Stimulated activated CD4-positive, alpha-beta T cell treated with anti-CD3 and anti-CD28 coated beads, TNF-alpha, amount 100 ng/mL, for 24 hours (primary cell): ENCODE measurements at regions not wholly inside any gene's neighbourhood (a gene's known extent, or its start where the extent isn't known, plus 50 kb on each side); places are given as distances from the start of the nearest gene placed in this dataset.

Experiments
- DNase-seq, 3 experiments: peaks; one replicate each; pipeline ENCODE4 v3.0.0-alpha.2; 2020; ENCODE audit warnings: low read depth in 3 of 3

DNA sequence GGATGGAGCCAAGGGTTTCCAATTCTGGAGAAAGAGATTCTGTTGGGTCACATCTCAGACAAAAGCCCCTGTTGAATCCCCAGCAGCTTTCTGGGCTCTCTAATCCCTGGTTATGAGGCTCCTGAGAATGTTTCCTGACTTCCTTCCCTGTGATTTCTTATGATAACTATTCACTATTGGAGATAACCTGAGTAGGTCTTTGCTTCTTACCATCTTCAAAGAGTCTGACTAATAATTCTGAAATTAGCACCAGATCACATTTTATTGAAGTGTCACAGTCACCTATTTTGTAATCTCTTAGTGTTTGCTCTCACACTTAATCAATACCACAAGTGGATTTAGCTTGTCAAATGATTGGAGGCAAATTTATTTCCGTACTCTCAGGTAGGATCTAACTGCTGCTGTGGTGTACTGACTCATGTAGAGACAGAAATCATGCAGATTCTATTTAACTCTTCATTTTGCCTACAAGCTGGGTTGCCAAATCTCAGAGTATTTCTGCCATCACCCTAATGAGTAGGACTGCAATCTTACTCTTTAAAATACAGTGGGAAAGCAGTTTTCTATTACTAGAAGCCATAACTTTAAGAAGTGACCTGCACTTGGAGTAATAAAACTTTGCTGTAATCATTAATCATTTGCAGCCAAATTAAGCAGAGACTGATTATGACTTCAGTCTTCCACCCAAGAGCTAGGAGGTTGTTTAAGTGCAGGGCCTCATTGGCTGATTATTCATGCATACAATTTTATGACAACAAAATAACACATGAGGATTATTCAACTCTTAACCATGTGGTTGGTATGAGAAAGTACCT, 422.1 kb downstream of the EPM2A start:
- no peak for DNase-seq

DNA sequence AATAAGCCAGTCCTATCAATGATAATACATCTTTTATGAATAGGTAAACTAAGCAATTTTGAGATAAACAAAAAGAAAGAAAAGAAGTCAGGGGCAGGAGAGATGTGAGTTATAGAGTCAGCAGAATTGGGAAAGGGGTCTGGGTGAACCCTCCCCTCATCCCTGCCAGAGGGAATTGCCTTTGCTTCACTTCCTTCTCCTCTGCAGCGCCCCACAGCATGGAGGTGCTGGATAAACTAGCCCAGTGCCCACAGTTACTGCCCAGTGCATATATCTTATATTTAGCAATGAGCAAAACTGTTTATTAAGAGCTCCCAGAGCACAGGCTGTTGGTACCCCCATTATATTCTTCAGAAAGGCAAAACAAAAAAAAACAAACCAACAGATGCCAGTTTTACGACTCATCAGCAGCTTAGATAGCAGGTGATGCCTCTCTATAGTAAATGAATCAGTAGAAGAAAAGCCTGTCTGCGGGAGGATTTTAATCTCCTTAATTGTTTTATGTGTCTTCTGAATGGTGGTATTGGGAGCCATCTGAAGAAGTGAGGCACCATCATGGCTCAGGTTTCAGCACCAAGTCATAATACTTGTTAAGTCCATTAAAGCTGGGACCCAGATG, 419.2 kb downstream of the EPM2A start:
- DNase-seq: no peak

GRCh38 chr6:145318952-145319351, 416.4 kb downstream of the EPM2A start:
- no peak for DNase-seq

DNA sequence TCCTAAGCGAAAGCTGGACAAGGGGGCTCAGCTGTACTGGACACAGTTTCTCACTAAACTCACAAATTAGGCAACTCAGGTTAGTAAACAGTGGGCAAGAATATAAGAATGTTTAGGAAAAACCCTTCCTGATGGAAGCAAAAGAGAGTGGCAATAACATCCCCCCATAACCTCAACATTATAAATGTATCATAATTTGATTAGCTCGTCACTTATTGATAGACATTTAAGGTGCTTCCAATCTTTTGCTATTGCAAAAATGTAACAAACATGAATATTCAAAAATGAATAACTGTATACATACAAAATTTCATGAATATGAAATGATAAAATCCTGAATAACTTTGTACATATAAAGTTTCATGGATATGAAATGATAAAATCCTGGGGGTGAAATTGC, 415.7 kb downstream of the EPM2A start:
- no peak for DNase-seq

DNA sequence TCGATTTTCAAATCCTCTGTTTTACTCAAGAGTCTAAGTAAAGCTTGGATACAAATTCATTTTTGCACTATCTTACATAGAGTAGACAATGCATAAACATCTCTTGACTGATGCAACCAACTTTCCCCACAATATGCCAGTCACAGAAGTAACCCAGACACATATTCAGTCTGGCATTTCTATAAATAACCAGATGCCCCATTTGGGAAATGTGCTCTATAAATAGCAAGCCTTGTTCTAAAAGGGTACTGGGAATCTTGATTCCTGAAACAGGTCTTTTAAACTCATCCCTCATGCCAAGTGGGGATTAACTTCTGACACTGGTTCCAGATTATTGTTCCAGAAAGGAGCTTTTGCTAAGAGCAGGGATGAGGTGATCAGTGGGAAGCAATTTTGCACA, 411.7 kb downstream of the EPM2A start:
- DNase-seq: no peak

DNA sequence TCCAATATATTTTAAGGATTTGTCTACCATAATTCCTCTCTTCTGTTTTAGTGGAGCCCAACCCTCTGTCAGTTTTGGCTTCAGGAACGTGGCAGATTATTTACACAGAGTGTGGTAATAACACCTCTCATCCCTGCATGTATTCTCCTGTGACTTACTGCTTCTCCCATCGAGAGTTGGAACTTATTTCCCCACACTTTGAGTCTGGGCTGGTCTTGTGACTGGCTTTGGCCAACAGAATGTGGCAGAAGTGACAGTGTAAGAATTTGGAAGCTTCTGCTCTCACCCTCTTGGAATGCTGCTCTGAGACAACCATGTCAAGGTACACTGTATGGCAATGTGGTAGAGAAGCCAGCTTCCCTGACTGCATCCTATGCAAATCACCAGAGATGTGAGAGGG, 407.7 kb downstream of the EPM2A start:
- no peak for DNase-seq

DNA sequence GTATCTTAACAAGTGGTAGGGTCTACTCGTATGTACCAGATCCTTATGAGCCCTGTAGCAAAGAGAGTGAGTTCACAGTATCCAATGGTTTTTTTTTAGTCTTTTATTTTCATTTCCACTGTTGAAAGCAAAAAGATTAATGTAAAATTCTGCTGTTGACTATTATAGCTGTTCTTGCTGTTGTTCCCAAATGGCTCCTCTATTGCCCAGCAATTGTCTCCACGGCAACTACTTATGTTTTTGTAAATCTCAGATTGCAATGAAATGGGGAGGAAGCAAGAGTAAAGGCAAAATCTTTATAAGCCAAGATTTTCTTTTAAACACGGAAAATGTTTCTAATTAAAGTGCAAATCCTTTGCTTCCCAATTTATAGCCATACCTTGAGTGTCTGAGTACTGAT, 406.1 kb downstream of the EPM2A start:
- DNase-seq: no peak

GRCh38 chr6:145331066-145331465, 404.3 kb downstream of the EPM2A start:
- no peak for DNase-seq

- DNase-seq: no peak
These were observed 403.3 kb downstream of the EPM2A start for GRCh38 chr6:145332011-145332410.

GRCh38 chr6:145336119-145336518, 399.2 kb downstream of the EPM2A start:
- no peak for DNase-seq

GRCh38 chr6:145339089-145339488, 396.2 kb downstream of the EPM2A start:
- DNase-seq: no peak

DNA sequence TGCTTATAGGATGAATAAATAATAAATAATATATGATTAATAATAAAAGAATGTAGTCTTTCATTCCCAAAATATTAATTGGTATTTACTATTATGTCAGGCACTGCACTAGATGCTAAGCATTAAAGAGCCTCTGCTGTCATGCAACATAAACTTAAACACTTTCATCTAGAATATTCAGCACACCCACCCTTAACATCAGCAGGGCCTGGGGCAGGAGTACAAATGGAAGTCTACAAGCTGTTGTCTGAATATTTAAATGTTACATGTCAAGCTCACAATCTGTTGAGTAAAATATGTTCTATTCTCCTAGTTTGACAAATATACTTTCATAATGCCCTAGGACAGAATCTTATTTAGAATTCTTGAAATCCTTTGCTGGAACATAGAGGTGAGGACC, 395.1 kb downstream of the EPM2A start:
- no peak for DNase-seq

GRCh38 chr6:145345094-145345493, 390.2 kb downstream of the EPM2A start:
- no peak for DNase-seq

DNA sequence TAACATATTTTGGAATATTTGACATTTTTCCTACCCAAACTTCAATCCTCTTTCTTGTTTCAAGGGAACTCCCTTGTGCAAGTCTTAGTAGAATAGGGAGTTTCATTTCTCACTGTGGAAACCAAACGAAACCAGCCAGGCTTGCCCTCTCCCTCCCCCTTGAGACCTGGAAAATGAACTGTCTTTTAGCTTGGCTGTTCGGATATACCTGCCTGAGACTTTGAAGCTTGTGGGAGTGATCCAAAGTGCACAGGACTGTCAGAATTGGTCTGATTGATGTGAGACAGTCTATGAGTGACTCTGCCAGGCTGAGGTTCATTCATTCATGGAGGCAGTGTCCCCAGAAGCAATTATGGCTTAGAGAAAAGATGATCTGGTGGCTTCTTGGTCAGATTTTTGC, 388.1 kb downstream of the EPM2A start:
- DNase-seq: no peak

DNA sequence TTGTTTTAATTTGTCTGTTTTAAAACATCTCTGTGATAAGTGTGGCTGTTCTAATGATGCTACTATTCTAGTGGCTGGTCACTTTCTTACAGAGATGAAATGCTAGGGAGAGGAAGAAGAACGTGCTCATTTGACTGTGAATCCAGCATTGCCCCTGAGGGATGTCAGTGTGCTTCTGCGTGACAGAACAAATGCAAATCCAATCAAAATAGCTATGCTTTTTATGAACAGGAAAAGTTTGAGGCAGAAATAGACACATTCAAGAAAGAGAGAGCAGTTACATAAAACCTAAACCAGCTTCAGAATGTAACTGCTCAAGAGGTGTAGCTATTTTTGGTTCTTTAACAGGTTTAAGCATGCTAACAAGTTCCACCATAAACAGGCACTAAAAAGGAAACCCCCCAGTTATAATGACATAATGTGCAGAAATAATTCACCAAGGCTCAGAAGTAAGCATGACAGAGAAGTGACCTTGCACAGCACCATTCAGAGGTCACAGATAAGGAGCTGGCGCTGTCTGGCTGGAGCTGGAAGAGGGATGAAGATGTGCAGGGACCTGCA, 385.3 kb downstream of the EPM2A start:
- DNase-seq: no peak

DNA sequence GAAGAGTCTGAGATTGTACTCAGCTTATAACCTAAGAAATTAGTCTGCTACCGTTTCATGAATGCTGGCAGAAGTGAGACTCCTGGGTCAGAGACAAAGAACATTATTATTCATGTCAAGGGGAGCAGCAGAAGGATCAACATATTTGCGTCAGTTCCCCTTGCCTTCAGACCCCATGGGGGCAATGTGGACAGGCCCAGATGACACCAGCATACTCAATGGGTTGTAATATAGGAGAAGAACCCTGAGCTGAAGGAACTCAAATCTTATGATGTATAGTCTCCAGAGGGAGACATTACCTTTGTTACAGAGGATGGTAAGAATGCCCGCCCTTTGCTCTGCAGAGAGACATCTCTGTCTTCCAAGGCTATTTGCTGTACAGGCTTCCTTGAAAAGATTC, 384.4 kb downstream of the EPM2A start:
- DNase-seq: no peak

DNA sequence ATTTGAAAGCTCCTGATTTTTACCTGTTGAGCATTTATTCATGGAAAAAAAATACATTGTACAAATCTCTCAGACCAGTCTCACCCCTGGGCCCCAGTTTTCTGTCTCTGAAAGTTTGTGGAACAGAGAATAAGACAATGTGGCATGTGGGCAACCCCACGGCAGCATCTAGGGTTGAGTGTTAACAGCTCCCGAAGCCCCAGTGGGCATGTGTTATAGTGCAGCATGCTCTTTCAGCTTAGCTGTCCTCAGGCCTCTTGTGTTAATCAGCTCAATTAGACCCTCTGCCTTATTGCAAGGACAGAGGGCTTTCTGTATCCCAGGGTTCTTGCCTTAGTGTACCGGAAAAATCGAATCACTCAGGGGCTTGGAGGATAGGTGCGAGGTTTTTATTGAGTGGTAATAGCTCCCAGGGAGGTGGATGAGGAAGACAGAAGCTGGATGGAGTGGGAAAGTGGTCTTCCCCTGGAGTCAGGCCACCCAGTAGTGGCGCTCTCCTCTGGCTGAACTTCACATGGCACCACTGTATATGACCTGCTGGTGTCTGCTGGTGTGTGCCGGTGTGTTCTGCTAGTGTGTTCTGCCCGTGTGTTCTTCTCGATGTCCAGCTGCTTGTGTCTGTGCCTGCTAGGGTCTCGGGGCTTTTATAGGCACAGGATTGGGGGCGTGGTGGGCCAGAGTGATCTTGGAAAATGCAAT, 382.8 kb downstream of the EPM2A start:
- DNase-seq: no peak

GRCh38 chr6:145360865-145361264, 374.5 kb downstream of the EPM2A start:
- no peak for DNase-seq

DNA sequence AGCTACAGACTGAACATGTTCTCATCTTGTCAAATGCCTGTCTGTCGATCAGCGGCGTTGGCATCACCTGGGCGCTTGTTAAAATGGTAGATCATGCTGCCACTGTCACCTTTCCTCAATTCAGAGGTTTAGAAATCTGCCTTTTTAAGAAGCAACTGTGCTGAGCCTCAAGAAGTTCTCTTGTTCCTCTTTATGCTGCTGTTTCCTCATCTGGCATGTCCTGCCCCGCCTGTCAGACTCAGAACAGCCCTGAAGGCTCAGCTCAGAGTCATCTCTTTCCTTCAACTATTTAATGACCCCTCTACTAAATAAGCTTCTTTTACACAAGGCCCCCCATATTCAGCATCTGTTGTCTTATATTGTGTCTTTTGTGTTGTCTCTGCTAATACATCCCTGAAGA, 368.2 kb downstream of the EPM2A start:
- no peak for DNase-seq

DNA sequence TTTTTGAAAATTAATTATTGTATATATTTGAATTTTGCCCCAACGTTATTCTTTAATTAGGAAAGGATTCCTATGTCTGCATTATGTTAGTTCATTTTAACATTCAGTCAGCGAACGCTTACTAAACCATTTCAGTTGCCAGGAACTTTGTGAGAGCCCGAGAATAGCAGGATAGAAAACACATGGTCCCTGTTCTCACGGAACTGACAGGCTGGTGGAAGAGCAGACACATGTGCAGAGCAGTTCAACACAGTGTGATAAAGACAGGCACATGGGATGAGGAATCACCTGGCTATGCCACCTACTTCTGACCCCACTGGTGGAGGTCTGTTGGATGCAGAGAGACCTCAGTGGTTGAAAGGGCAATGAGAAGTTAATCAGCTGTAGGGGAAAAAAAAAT, 367.2 kb downstream of the EPM2A start:
- no peak for DNase-seq

GRCh38 chr6:145370559-145370958, 364.8 kb downstream of the EPM2A start:
- no peak for DNase-seq

DNA sequence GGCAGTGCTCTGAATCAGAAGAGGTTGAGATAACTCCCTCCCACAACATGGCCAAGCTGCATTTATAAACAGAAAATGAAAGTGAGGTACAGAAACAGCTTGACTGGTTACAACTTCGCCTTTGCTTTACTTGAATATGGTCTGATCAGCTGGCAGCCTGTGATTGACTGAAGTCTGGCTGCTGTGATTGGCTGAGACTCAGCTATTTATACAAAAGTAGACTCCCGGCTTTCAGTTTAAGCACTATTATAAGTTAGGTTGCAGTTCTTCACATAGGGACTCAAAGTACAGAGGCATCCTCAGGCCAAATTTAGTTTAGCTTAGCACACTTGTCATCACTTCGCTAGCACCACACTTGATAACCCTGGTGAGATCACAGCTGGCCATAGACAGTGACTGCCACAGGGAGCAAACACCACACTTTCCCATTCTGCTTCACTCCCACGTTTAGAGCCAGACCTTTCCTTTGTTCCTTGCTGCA, 362.6 kb downstream of the EPM2A start:
- DNase-seq: no peak

GRCh38 chr6:145373826-145374225, 361.5 kb downstream of the EPM2A start:
- DNase-seq: no peak
